RWPE1 (cell line): ENCODE measurements at regions not wholly inside any gene's neighbourhood (a gene's known extent, or its start where the extent isn't known, plus 50 kb on each side); places are given as distances from the start of the nearest gene placed in this dataset.
A peak's percentile ranks its signal among the peaks of the same experiment; 100 is the strongest.
"Not testable (repeated sequence)": the region's sequence is repeated elsewhere in the genome, so short reads cannot be mapped to it uniquely, and the experiment has no call there.

Source experiments
- CTCF ChIA-PET: fragments of 350-600 bp; sonication (Branson Sonifier 250); formaldehyde crosslinking; extraction: SDS; loops from one replicate; lab custom pipeline; 2021; lab: Yijun Ruan, JAX
- POLR2A ChIA-PET: fragments of 400-600 bp; formaldehyde crosslinking; extraction: SDS; loops from one replicate; lab custom pipeline; 2020; ENCODE audit warnings: antibody characterized with exemption; ENCODE audit not compliant: low non-redundant PET; lab: Yijun Ruan, JAX
- DNase-seq: peaks from one replicate; pipeline ENCODE4 v3.0.0; 2012; ENCODE audit warnings: low spot score
- H3K27ac ChIP-seq: fragments of 450-650 bp; 2 replicates; pipeline ENCODE4 v1.5.1; 2017
- TF ChIP-seq, protein P1 (sequence below): fragments of 450-650 bp; conservative IDR thresholded peaks from 2 replicates; pipeline ENCODE4 v1.5.1; 2017; ENCODE audit warnings: low read depth, mild to moderate bottlenecking

GRCh38 chr14:101673873-101674272 is 87.6 kb upstream of the PPP2R5C start:
- CTCF ChIA-PET, result interaction anchor here (0.6 to 0.7 kb wide), 2 partner anchors 295 to 1428 kb away, joined by 3 read pairs; no protein-coding TSS in a partner anchor
- TF ChIP-seq, protein P1, sequence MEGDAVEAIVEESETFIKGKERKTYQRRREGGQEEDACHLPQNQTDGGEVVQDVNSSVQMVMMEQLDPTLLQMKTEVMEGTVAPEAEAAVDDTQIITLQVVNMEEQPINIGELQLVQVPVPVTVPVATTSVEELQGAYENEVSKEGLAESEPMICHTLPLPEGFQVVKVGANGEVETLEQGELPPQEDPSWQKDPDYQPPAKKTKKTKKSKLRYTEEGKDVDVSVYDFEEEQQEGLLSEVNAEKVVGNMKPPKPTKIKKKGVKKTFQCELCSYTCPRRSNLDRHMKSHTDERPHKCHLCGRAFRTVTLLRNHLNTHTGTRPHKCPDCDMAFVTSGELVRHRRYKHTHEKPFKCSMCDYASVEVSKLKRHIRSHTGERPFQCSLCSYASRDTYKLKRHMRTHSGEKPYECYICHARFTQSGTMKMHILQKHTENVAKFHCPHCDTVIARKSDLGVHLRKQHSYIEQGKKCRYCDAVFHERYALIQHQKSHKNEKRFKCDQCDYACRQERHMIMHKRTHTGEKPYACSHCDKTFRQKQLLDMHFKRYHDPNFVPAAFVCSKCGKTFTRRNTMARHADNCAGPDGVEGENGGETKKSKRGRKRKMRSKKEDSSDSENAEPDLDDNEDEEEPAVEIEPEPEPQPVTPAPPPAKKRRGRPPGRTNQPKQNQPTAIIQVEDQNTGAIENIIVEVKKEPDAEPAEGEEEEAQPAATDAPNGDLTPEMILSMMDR, result no peak

GRCh38 chr14:101675835-101676234 is 85.7 kb upstream of the PPP2R5C start:
- CTCF ChIA-PET, DNase-seq: not testable (repeated sequence)

More at GRCh38 chr14:101673873-101674272, 87.6 kb upstream of the PPP2R5C start:
- no peak for DNase-seq
- POLR2A ChIA-PET, result no interaction called here
- H3K27ac ChIP-seq, result no peak overlapping the region

DNA sequence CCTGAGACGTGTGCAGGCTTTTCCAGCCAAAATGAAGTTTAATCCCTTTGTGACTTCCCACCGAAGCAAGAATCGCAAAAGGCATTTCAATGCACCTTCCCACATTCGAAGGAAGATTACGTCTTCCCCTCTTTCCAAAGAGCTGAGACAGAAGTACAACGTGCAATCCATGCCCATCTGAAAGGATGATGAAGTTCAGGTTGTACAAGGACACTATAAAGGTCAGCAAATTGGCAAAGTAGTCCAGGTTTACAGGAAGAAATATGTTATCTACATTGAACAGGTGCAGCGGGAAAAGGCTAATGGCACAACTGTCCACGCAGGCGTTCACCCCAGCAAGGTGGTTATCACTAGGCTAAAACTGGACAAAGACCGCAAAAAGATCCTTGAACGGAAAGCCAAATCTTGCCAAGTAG is 83.6 kb upstream of the PPP2R5C start:
- DNase-seq, H3K27ac ChIP-seq, POLR2A ChIA-PET, CTCF ChIA-PET: not testable (repeated sequence)

More at GRCh38 chr14:101675835-101676234, 85.7 kb upstream of the PPP2R5C start:
- POLR2A ChIA-PET, H3K27ac ChIP-seq: not testable (repeated sequence)

DNA sequence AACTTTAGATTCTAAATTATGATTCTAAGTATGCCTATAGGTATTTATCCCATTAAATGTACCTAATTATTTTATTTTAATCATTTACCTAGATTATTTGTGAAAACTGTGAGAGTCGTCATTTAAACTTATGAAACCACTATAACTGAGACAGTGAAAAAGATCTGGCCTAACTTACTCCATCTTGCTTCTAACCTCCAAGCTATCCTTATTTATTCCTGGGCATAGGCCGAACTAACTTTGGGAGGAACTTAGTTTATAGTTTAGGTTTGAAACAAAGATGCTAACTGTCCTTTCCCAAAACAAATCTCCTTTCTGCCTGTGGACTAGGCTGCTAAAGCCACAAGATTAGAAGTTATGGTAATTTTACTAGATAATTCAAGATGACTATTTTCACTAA is 79.7 kb upstream of the PPP2R5C start:
- CTCF ChIA-PET, result interaction anchor here (1.5 kb wide), 1 partner anchor 13 kb away, joined by 6 read pairs; no protein-coding TSS in a partner anchor

GRCh38 chr14:101683365-101683764 is 78.1 kb upstream of the PPP2R5C start:
- no peak overlapping the region for H3K27ac ChIP-seq

More for the DNA sequence above, 79.7 kb upstream of the PPP2R5C start:
- no peak for DNase-seq
- POLR2A ChIA-PET, result no interaction called here
- TF ChIP-seq, protein P1, result no peak
- no peak overlapping the region for H3K27ac ChIP-seq

DNA sequence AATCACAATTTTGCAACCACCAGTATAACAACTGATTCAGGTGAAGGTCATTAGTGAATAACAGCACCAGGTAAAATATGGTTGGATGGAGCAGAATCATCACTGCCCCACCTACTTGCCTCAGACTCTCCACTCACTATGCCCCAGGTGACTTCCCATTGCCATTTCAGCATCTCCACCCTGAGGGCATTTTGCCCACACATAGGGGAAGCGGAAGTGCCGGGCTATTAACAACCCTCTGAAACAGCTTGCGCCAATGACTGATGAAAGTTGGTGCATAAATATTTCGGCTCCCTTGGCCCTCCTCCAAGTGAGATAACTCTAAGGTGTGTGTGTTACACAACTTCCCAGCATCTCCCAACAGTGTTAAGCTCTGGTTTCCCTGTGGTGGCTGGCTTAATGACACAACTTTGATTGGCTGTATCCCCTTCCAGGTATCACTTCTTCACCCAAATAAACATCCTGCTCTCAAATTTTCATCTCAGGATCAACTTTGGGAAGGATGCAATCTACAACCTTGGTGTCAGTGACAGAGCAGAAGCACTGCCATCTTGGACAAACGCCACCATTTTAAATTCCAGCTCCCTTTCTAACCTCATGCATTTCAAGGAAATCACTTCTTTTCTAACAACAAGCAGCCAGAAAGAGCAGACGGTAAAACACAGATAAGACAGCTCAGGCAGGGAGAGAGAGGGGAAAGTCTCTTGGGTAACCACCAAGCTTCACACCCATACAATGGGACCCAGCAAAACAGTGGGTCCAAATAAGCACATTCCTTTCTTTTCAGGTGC is 73.6 kb upstream of the PPP2R5C start:
- H3K27ac ChIP-seq, result no peak overlapping the region
- POLR2A ChIA-PET, result no interaction called here
- peak; percentile 20 for DNase-seq
- CTCF ChIA-PET, result interaction anchor here (0.5 to 0.6 kb wide), 3 partner anchors 477 to 1802 kb away, joined by 3 to 11 read pairs (median 4); no protein-coding TSS in a partner anchor
- TF ChIP-seq, protein P1, result no peak

More at GRCh38 chr14:101683365-101683764, 78.1 kb upstream of the PPP2R5C start:
- TF ChIP-seq, protein P1, result no peak
- DNase-seq, result no peak
- ChIA-PET POLR2A (no interaction called here), CTCF (interaction anchor here (0.6 to 1.5 kb wide), 3 partner anchors 11 to 1477 kb away, joined by 6 to 7 read pairs (median 6); no protein-coding TSS in a partner anchor)

GRCh38 chr14:101689039-101689501 is 72.4 kb upstream of the PPP2R5C start:
- DNase-seq, result no peak
- ChIA-PET CTCF (interaction anchor here (0.6 kb wide), 2 partner anchors 407 to 1803 kb away, joined by 3 to 4 read pairs; no protein-coding TSS in a partner anchor), POLR2A (no interaction called here)
- H3K27ac ChIP-seq, result no peak overlapping the region
- TF ChIP-seq, protein P1, result no peak

DNA sequence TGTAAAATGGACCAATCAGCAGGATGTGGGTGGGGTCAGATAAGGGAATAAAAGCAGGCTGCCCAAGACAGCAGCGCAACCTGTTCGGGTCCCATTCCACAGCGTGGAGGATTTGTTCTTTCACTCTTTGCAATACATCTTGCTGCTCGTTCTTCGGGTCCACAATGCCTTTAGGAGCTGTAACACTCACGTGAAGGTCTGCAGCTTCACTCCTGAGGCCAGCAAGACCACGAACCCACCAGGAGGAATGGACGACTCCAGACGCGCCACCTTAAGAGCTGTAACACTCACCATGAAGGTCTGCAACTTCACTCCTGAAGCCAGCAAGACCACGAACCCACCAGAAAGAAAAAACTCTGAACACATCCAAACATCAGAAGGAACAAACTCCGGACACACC is 71.5 kb upstream of the PPP2R5C start:
- H3K27ac ChIP-seq, POLR2A ChIA-PET, DNase-seq: not testable (repeated sequence)
- CTCF ChIA-PET, result interaction anchor here (0.6 kb wide), 1 partner anchor 407 kb away, joined by 4 read pairs; no protein-coding TSS in a partner anchor
